GM19240 (cell line): ENCODE measurements at regions not wholly inside any gene's neighbourhood (a gene's known extent, or its start where the extent isn't known, plus 50 kb on each side); places are given as distances from the start of the nearest gene placed in this dataset.

ENCODE experiments used
- DNase-seq: peaks from one replicate; pipeline ENCODE4 v3.0.0; 2011; ENCODE audit warnings: low spot score; ENCODE audit not compliant: insufficient read length

GRCh38 chr14:87115234-87115633, 877.7 kb downstream of the GALC start:
- no peak for DNase-seq

GRCh38 chr14:87113286-87113685, 879.7 kb downstream of the GALC start:
- no peak for DNase-seq

- DNase-seq: no peak
Observed at GRCh38 chr14:87111741-87112140, 881.2 kb downstream of the GALC start.

- DNase-seq: no peak
Observed at GRCh38 chr14:87111126-87111525, 881.9 kb downstream of the GALC start.

- no peak for DNase-seq
Observed at GRCh38 chr14:87109271-87109670, 883.7 kb downstream of the GALC start.

- DNase-seq: no peak
Observed at GRCh38 chr14:87108726-87109125, 884.3 kb downstream of the GALC start.

- DNase-seq: no peak
Observed at GRCh38 chr14:87102811-87103378, 890.1 kb downstream of the GALC start.

GRCh38 chr14:87097015-87097414, 896.0 kb downstream of the GALC start:
- DNase-seq: no peak

GRCh38 chr14:87094913-87095312, 898.1 kb downstream of the GALC start:
- DNase-seq: no peak

- DNase-seq: no peak
Observed at GRCh38 chr14:87088588-87088987, 904.4 kb downstream of the GALC start.

- DNase-seq: no peak
Observed at GRCh38 chr14:87087881-87088280, 905.1 kb downstream of the GALC start.

GRCh38 chr14:87084908-87085307, 908.1 kb downstream of the GALC start:
- no peak for DNase-seq

- no peak for DNase-seq
Observed at GRCh38 chr14:87082917-87083316, 910.1 kb downstream of the GALC start.

- DNase-seq: no peak
Observed at GRCh38 chr14:87081004-87081403, 912.0 kb downstream of the GALC start.

- DNase-seq: no peak
Observed at GRCh38 chr14:87080146-87080545, 912.8 kb downstream of the GALC start.

GRCh38 chr14:87079416-87079815, 913.6 kb downstream of the GALC start:
- no peak for DNase-seq

GRCh38 chr14:87076922-87077321, 916.1 kb downstream of the GALC start:
- DNase-seq: no peak

- no peak for DNase-seq
Observed at GRCh38 chr14:87076146-87076545, 916.8 kb downstream of the GALC start.

- no peak for DNase-seq
Observed at GRCh38 chr14:87073880-87074570, 919.0 kb downstream of the GALC start.

- DNase-seq: no peak
Observed at GRCh38 chr14:87067591-87067990, 925.4 kb downstream of the GALC start.

GRCh38 chr14:87067061-87067460, 925.9 kb downstream of the GALC start:
- DNase-seq: no peak

- no peak for DNase-seq
Observed at GRCh38 chr14:87066221-87066817, 926.7 kb downstream of the GALC start.

GRCh38 chr14:87065366-87065765, 927.6 kb downstream of the GALC start:
- DNase-seq: no peak
